GM23338 (cell line): ENCODE measurements at regions not wholly inside any gene's neighbourhood (a gene's known extent, or its start where the extent isn't known, plus 50 kb on each side); places are given as distances from the start of the nearest gene placed in this dataset.
A peak's percentile ranks its signal among the peaks of the same experiment; 100 is the strongest.

ENCODE experiments used
- ATAC-seq: fragments of 200-7000 bp; cut with Tn5 transposase; 3 replicates; pipeline ENCODE4 v1.9.1; 2020
- DNase-seq: peaks from one replicate; pipeline ENCODE4 v3.0.0-alpha.2; 2015; ENCODE audit warnings: low spot score
- H2AFZ ChIP-seq: fragments of 200-600 bp; sonication (generic); 2 replicates; pipeline ENCODE4 v1.8.0; 2016; ENCODE audit warnings: antibody characterized with exemption, mild to moderate bottlenecking, moderate library complexity
- H3F3A ChIP-seq: fragments of 200-600 bp; sonication (generic); replicated peaks from 2 replicates; pipeline ENCODE4 v1.8.0; 2017; ENCODE audit warnings: antibody characterized with exemption, mixed run types, low read depth
- H3K27ac ChIP-seq: fragments of 200-600 bp; sonication (generic); 2 replicates; pipeline ENCODE4 v1.6.1; 2016; ENCODE audit warnings: low read depth
- H3K27me3 ChIP-seq: fragments of 200-600 bp; sonication (generic); 2 replicates; pipeline ENCODE4 v1.8.0; 2016; ENCODE audit warnings: mild to moderate bottlenecking, mixed run types, moderate library complexity; ENCODE audit not compliant: insufficient read depth
- H3K36me3 ChIP-seq: fragments of 200-600 bp; sonication (generic); 2 replicates; pipeline ENCODE4 v1.8.0; 2016; ENCODE audit warnings: mild to moderate bottlenecking; ENCODE audit not compliant: insufficient read depth
- H3K4me1 ChIP-seq: fragments of 200-600 bp; sonication (generic); 2 replicates; pipeline ENCODE4 v1.8.0; 2016; ENCODE audit warnings: mild to moderate bottlenecking, moderate library complexity; ENCODE audit not compliant: insufficient read depth
- H3K4me2 ChIP-seq: fragments of 200-600 bp; sonication (generic); 2 replicates; pipeline ENCODE4 v1.7.1; 2017; ENCODE audit warnings: mixed run types
- H3K4me3 ChIP-seq: fragments of 200-600 bp; sonication (generic); 2 replicates; pipeline ENCODE4 v1.6.1; 2016; ENCODE audit warnings: mixed run types
- H3K79me2 ChIP-seq: fragments of 200-600 bp; sonication (generic); replicated peaks from 2 replicates; pipeline ENCODE4 v1.8.0; 2017; ENCODE audit warnings: mild to moderate bottlenecking; ENCODE audit not compliant: insufficient read depth
- H3K9me2 ChIP-seq: fragments of 200-600 bp; sonication (generic); 2 replicates; pipeline ENCODE4 v1.8.0; 2017; ENCODE audit not compliant: insufficient read depth
- H4K20me1 ChIP-seq: fragments of 200-600 bp; sonication (generic); replicated peaks from 2 replicates; pipeline ENCODE4 v1.8.0; 2017; ENCODE audit warnings: mild to moderate bottlenecking; ENCODE audit not compliant: insufficient read depth
- H3K27ac Mint-ChIP-seq: 2 replicates; pipeline ENCODE4 v1.8.0; 2020; ENCODE audit warnings: inconsistent platforms, mild to moderate bottlenecking, moderate library complexity, mixed read lengths
- H3K27me3 Mint-ChIP-seq: 3 replicates; pipeline ENCODE4 v1.8.0; 2022; ENCODE audit warnings: low read depth, mild to moderate bottlenecking, moderate library complexity, mixed read lengths, inconsistent platforms; ENCODE audit not compliant: insufficient read depth, poor library complexity
- H3K36me3 Mint-ChIP-seq: 3 replicates; pipeline ENCODE4 v1.8.0; 2021; ENCODE audit warnings: low read depth, mild to moderate bottlenecking, inconsistent platforms, moderate library complexity, mixed read lengths
- H3K4me1 Mint-ChIP-seq: 3 replicates; pipeline ENCODE4 v1.8.0; 2020; ENCODE audit warnings: mild to moderate bottlenecking, inconsistent platforms, mixed read lengths
- H3K4me3 Mint-ChIP-seq: 3 replicates; pipeline ENCODE4 v1.8.0; 2021; ENCODE audit warnings: moderate library complexity, mild to moderate bottlenecking, inconsistent platforms, mixed read lengths
- H3K9me3 Mint-ChIP-seq: 3 replicates; pipeline ENCODE4 v1.8.0; 2020; ENCODE audit warnings: moderate library complexity, mild to moderate bottlenecking, inconsistent platforms, mixed read lengths
- CREB1 ChIP-seq: fragments of 250-450 bp; sonication (Bioruptor Pico); IDR thresholded peaks from 2 replicates; pipeline ENCODE4 v1.5.0; 2020; ENCODE audit warnings: low read depth, mild to moderate bottlenecking, moderate library complexity
- EZH2 ChIP-seq: fragments of 200-600 bp; sonication (generic); IDR thresholded peaks from one replicate; pipeline ENCODE4 v1.8.0; 2017; ENCODE audit warnings: antibody characterized with exemption, mild to moderate bottlenecking, low read depth; ENCODE audit not compliant: unreplicated experiment
- JUNB ChIP-seq: IDR thresholded peaks from one replicate; pipeline ENCODE4 v1.6.1; 2016; ENCODE audit warnings: antibody characterized with exemption; ENCODE audit not compliant: unreplicated experiment
- NANOG ChIP-seq: IDR thresholded peaks from 2 replicates; pipeline ENCODE4 v1.6.1; 2016; ENCODE audit warnings: antibody characterized with exemption, borderline replicate concordance
- STAT1 ChIP-seq: IDR thresholded peaks from one replicate; pipeline ENCODE4 v1.6.1; 2016; ENCODE audit warnings: antibody characterized with exemption; ENCODE audit not compliant: unreplicated experiment
- ZNF114 ChIP-seq: fragments of 250-450 bp; sonication (Bioruptor Pico); IDR thresholded peaks from 2 replicates; pipeline ENCODE4 v1.5.0; 2020; ENCODE audit warnings: mild to moderate bottlenecking, moderate library complexity
- TF ChIP-seq, protein P1 (sequence below): IDR thresholded peaks from one replicate; pipeline ENCODE4 v1.6.1; 2018; ENCODE audit warnings: antibody characterized with exemption; ENCODE audit not compliant: unreplicated experiment
- TF ChIP-seq, protein P2 (sequence below): IDR thresholded peaks from 2 replicates; pipeline ENCODE4 v1.6.1; 2016; ENCODE audit warnings: antibody characterized with exemption

DNA sequence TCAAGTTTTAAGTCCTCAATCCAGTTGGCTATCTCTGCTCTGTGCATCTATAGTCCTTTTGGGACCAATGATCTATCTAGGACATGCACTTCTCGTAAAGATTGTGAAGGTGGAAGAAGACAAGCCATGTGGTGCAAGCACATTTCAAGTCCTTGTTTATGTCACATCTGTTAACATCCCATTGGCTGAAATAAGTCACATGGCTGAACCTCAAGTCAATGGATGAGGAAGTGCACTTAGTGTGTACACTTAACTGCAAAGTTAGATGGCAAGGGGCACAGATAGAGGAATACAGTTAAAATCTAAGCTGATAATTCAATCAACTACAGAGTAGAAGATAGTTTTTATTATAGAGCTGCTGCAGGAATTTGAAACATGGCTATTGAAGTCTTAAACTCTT is 362.8 kb upstream of the TBX3 start:
- Mint-ChIP-seq H3K27me3 (no peaks in the 10 kb centered on the region), H3K27ac (no peak overlapping the region), H3K4me3 (no peak overlapping the region), H3K9me3 (no peaks in the 10 kb centered on the region), H3K36me3 (no peaks in the 10 kb centered on the region), H3K4me1 (peaks cover 3% of the 10 kb centered on the region; the same call in 2 of the 3 replicates)
- H3K4me2 ChIP-seq, result no peak overlapping the region
- TF ChIP-seq, protein P1, sequence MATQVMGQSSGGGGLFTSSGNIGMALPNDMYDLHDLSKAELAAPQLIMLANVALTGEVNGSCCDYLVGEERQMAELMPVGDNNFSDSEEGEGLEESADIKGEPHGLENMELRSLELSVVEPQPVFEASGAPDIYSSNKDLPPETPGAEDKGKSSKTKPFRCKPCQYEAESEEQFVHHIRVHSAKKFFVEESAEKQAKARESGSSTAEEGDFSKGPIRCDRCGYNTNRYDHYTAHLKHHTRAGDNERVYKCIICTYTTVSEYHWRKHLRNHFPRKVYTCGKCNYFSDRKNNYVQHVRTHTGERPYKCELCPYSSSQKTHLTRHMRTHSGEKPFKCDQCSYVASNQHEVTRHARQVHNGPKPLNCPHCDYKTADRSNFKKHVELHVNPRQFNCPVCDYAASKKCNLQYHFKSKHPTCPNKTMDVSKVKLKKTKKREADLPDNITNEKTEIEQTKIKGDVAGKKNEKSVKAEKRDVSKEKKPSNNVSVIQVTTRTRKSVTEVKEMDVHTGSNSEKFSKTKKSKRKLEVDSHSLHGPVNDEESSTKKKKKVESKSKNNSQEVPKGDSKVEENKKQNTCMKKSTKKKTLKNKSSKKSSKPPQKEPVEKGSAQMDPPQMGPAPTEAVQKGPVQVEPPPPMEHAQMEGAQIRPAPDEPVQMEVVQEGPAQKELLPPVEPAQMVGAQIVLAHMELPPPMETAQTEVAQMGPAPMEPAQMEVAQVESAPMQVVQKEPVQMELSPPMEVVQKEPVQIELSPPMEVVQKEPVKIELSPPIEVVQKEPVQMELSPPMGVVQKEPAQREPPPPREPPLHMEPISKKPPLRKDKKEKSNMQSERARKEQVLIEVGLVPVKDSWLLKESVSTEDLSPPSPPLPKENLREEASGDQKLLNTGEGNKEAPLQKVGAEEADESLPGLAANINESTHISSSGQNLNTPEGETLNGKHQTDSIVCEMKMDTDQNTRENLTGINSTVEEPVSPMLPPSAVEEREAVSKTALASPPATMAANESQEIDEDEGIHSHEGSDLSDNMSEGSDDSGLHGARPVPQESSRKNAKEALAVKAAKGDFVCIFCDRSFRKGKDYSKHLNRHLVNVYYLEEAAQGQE, result no peak
- TF ChIP-seq NANOG (no peak), JUNB (no peak), ZNF114 (CRISPR knock-in tag) (no peak), CREB1 (CRISPR knock-in tag) (no peak), STAT1 (no peak), EZH2 (no peak)
- no peak overlapping the region for H3K27ac ChIP-seq
- H3K4me3 ChIP-seq, result no peak overlapping the region
- no peaks in the 10 kb centered on the region for H3K27me3 ChIP-seq
- 0 out of 2 replicates have a peak overlapping the region, but pooled peaks have one; percentile 73 for H2AFZ ChIP-seq
- no peaks in the 10 kb centered on the region for H3K79me2 ChIP-seq
- H3K36me3 ChIP-seq, result no peaks in the 10 kb centered on the region
- no peak for ATAC-seq
- no peak for DNase-seq
- H4K20me1 ChIP-seq, result no peaks in the 10 kb centered on the region
- no peaks in the 10 kb centered on the region for H3K4me1 ChIP-seq
- no peaks in the 10 kb centered on the region for H3F3A ChIP-seq
- no peaks in the 10 kb centered on the region for H3K9me2 ChIP-seq

GRCh38 chr12:115044073-115044472 is 360.1 kb upstream of the TBX3 start:
- H3K4me3 ChIP-seq, result no peak overlapping the region
- ATAC-seq (peak; percentile 64), DNase-seq (peak; percentile 29)
- peaks cover 3% of the 10 kb centered on the region; the same call in 1 of the 3 replicates for H3K4me1 Mint-ChIP-seq
- no peaks in the 10 kb centered on the region for H3K9me3 Mint-ChIP-seq
- no peaks in the 10 kb centered on the region for H3K36me3 Mint-ChIP-seq
- H3K4me3 Mint-ChIP-seq, result no peak overlapping the region
- no peaks in the 10 kb centered on the region for H3K27me3 ChIP-seq
- H2AFZ ChIP-seq, result peak overlapping the region; percentile 16; the same call in 1 of the 2 replicates
- H3K27me3 Mint-ChIP-seq, result peaks cover 1% of the 10 kb centered on the region
- H3K4me2 ChIP-seq, result no peak overlapping the region
- no peak overlapping the region for H3K27ac ChIP-seq
- H3K36me3 ChIP-seq, result no peaks in the 10 kb centered on the region
- H3K79me2 ChIP-seq, result no peaks in the 10 kb centered on the region
- H3K9me2 ChIP-seq, result no peaks in the 10 kb centered on the region
- no peak overlapping the region for H3K27ac Mint-ChIP-seq
- no peaks in the 10 kb centered on the region for H4K20me1 ChIP-seq
- H3F3A ChIP-seq, result no peaks in the 10 kb centered on the region
- H3K4me1 ChIP-seq, result no peaks in the 10 kb centered on the region
- TF ChIP-seq, protein P2, sequence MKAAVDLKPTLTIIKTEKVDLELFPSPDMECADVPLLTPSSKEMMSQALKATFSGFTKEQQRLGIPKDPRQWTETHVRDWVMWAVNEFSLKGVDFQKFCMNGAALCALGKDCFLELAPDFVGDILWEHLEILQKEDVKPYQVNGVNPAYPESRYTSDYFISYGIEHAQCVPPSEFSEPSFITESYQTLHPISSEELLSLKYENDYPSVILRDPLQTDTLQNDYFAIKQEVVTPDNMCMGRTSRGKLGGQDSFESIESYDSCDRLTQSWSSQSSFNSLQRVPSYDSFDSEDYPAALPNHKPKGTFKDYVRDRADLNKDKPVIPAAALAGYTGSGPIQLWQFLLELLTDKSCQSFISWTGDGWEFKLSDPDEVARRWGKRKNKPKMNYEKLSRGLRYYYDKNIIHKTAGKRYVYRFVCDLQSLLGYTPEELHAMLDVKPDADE, result 0 out of 2 replicates have a peak, but pooled peaks have one; percentile 47
- no peak for TF ChIP-seq STAT1
